HG03571 (cell line): ENCODE measurements at regions not wholly inside any gene's neighbourhood (a gene's known extent, or its start where the extent isn't known, plus 50 kb on each side); places are given as distances from the start of the nearest gene placed in this dataset.

Source experiments
- ATAC-seq: cut with Tn5 transposase; IDR thresholded peaks from one replicate; pipeline ENCODE4 v1.9.1; 2021; ENCODE audit not compliant: unreplicated experiment

GRCh38 chr3:31244929-31245817 is 287.6 kb upstream of the STT3B start:
- no peak for ATAC-seq

- ATAC-seq: no peak
Observed at GRCh38 chr3:31246293-31247062, 286.2 kb upstream of the STT3B start.

GRCh38 chr3:31247063-31247447 is 285.7 kb upstream of the STT3B start:
- ATAC-seq: no peak

- peak; percentile 71 for ATAC-seq
Observed at GRCh38 chr3:31247850-31248562, 284.7 kb upstream of the STT3B start.

- ATAC-seq: peak; percentile 4
Observed at GRCh38 chr3:31248563-31248992, 284.1 kb upstream of the STT3B start.

GRCh38 chr3:31249545-31249944 is 283.2 kb upstream of the STT3B start:
- no peak for ATAC-seq

- ATAC-seq: no peak
Observed at GRCh38 chr3:31250116-31250777, 282.5 kb upstream of the STT3B start.

GRCh38 chr3:31251083-31251482 is 281.6 kb upstream of the STT3B start:
- ATAC-seq: no peak

GRCh38 chr3:31252216-31253185 is 280.2 kb upstream of the STT3B start:
- ATAC-seq: no peak

- no peak for ATAC-seq
Observed at GRCh38 chr3:31253782-31254181, 278.9 kb upstream of the STT3B start.

GRCh38 chr3:31254483-31254882 is 278.2 kb upstream of the STT3B start:
- ATAC-seq: no peak

GRCh38 chr3:31255007-31255581 is 277.6 kb upstream of the STT3B start:
- no peak for ATAC-seq

- no peak for ATAC-seq
Observed at GRCh38 chr3:31262201-31262600, 270.5 kb upstream of the STT3B start.

- no peak for ATAC-seq
Observed at GRCh38 chr3:31263897-31264296, 268.8 kb upstream of the STT3B start.

GRCh38 chr3:31265646-31266428 is 266.9 kb upstream of the STT3B start:
- ATAC-seq: no peak

GRCh38 chr3:31268868-31269267 is 263.9 kb upstream of the STT3B start:
- no peak for ATAC-seq

GRCh38 chr3:31270010-31270409 is 262.7 kb upstream of the STT3B start:
- no peak for ATAC-seq

- no peak for ATAC-seq
Observed at GRCh38 chr3:31274326-31275024, 258.2 kb upstream of the STT3B start.
